DMS79 treated with DMSO at 0.1 percent for 48 hours (cell line): ENCODE measurements at regions not wholly inside any gene's neighbourhood (a gene's known extent, or its start where the extent isn't known, plus 50 kb on each side); places are given as distances from the start of the nearest gene placed in this dataset.

Experiments used
- DNase-seq: peaks from one replicate; lab custom pipeline; 2025; lab: John Stamatoyannopoulos, UW

DNA sequence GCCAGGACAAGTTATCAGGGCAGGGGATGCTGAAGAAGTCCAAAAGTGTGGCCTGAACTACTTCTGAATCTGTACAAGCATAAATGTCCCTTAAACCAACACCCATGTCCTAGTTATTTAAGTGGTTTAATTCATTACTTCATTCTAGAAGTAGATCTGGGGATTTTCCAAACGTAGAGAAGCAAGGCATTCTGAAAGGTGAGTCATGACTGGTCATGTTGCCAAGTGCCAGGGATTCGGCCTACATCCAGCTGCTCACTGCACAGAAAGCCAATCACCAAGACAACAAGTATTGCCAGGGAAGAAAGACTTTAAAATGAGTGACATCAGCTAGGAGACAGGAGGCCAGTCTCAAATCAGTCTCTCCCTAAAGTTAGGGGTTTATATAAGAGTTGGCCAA is 396.6 kb downstream of the GABRB3 start:
- DNase-seq = no peak

DNA sequence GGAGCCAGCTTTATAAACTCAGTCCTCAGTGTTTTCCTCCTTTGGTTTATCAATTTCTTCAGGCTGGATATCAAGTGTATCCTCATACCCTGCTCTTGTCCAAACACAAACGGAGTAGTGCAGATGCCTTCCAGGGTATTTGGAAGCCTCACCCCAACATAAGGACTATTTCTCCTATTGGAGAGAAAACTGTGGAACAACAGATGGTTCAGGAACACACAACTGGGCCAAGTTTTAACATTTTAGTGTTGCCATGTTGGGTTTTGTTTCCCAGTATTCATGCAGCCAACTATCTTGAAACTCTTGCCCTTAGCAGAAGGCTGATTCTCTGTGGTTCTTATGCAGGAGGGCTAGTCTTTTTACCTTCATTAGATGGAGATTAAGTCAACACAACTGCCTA is 398.1 kb downstream of the GABRB3 start:
- DNase-seq = no peak

DNA sequence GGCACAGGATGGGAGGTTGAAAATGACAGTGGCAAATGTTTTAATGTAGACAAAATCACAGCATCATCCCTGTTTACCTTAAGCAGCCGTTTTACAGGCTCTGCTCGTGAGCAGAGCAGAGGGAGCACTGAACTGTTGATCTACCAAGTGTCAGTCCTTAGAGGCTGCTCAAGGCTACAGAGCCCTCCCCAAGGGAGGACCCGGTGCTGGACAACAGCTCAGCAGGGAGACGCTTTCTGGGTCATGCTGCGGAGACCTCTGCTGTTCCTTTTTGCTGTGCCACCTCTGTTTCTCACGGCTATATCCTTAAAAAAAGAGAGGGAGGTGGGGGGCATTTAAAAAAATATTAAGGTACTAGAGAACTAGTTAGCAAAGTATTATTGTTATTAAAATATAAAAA is 400.2 kb downstream of the GABRB3 start:
- DNase-seq = no peak

DNA sequence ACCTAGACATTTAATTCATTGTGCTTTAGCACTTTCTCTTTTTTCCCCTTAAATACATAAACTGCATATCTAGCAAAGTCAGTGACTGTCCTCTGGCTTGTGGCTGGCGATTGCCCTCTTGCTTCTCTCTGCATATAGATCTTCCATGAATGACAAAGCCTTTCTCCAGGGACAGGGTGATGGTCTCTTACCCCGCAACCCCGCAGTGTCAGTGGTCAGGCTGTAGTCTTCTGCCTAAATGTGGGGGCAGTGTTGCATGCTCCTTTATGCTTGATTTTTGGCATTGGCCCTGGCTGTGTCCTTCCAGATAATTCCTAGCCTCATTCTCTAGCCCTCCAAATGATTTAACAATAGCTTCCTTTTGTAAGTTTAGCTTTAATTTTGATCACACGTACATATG is 407.8 kb downstream of the GABRB3 start:
- no peak for DNase-seq

DNA sequence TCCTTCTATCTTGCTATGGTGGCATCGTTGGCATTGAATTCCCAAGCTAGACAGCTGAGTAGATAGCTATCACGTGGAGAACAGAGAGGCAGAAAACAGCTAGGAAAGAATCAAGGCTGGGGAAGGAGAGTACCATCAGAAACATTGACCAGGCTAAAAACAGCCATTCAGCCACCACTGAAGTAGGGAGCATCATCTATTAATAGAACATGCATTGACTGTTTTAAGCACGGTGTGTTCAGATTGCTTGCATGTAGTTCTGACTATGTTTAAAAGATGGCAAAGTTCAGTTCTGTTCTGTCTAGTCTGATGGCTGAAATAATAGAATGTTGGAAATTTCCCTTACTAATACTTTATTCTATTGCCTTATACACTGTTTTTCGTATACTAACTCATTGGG is 413.0 kb downstream of the GABRB3 start:
- no peak for DNase-seq

DNA sequence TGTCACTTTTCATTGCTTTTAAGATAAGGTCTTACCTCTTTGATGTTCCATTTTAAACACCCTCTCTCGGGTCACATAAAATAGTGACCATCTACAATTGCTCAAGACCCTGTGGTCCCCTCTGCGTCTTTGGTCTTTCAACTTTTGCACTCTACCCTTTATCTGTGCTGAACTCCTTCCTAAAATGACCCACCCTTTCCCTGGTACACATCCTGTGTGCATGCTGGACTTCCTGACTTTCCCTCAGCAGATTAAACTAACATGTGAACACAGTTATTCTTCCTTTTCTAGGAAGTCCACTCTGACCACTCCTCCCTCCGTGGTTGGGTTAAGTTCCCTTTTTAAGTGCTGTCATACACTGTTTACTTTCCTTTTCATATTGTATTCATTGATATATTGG is 414.2 kb downstream of the GABRB3 start:
- DNase-seq = no peak

DNA sequence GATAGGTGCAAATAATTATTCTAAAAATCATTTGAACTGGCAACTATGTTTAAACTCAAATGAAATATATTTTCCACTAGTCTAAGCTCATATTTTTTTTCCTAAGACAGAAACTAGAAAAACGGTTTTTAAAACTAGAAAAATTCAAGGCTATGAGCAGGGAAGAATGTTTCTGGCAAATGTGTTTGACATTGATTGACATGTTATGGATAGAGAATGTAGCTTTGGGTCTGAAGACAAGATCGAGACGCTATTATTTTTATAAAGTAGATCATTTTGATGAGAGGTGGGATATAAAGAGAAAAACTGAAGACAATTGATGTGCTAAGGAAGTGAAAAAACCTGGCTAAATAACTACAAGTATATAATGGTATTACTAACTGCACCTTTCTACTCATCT is 415.2 kb downstream of the GABRB3 start:
- no peak for DNase-seq

DNA sequence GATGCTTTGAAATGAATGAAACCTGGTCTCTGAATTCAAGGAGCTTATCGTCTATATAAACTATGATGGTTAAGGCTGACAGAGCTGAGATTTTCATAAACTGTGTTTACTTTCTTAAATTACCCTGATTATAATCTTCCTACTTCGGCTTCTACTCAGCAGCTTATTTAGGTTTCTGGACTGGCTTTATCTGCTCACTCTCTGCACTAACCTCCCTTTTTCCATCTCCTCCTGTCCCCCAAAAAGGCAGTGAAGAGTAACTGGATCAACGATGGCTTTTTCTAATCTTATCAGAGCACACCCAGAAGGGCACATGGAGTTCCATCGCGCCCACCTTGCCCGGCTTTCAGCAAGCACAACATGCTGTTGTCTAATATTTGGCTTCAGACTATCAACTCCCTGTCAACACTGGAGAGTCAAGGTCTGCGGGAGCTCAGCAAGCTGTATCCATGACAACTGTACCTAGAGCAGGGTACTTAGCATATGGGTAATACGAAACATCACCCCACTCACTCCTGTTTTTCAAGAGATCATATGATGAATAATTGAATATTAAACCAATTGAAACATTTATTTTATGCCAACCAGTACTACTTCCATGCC is 417.3 kb downstream of the GABRB3 start:
- peak; percentile 64 for DNase-seq

DNA sequence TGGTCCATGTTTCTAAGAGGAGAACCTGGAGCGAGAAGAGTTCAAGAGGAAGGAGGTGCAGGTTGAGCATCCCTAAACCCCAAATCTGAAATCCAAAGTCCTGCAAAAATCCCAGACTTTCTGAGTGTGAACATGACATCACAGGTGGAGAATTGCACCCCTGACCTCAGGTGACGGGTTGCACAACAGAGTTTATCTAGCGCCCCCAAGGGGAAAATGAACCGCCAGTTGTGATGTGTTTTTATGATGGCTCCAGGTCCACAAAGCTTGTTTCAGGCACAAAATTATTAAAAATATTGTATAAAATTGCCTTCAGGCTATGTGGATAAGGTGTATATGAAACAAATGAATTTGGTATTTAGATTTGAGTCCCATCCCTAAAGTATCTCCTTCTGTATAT is 420.0 kb downstream of the GABRB3 start:
- DNase-seq = no peak

DNA sequence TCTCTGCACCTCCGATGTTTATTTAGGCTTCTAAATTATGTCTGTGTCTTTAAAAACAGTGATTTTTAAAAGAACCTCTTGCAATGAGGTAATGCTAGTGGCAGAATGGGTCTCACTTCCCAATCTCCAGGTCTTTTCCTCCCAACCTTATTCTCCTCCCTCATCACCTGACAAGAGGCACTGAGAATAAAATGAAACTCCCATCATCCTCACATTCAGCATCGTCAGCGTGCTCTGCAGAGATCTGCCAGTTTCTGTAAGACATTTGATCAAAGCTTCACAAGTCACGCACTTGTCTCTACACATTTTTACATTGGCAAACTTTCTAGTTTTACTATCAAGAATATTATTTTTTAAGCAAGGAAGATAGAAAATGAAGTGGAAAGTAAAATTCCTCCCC is 420.5 kb downstream of the GABRB3 start:
- DNase-seq = no peak

DNA sequence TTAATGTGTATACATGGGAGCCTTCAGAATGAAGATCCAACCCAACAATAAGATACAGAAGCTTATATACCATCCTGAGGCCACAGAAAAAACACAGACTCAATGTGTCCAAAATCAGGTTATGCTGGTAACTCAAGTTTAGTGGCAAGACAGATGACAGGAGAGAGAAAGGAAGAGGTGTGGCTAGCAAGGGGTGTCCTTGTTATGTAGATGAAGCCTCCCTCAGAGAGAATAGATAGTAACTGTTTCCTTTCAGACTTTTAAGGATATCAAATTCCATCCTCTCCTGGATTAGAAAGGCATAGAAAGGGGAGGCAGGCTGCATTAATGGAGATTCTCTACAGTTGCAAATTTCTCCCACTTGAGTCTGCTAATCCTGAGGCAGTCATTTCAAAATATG is 447.4 kb downstream of the GABRB3 start:
- no peak for DNase-seq

DNA sequence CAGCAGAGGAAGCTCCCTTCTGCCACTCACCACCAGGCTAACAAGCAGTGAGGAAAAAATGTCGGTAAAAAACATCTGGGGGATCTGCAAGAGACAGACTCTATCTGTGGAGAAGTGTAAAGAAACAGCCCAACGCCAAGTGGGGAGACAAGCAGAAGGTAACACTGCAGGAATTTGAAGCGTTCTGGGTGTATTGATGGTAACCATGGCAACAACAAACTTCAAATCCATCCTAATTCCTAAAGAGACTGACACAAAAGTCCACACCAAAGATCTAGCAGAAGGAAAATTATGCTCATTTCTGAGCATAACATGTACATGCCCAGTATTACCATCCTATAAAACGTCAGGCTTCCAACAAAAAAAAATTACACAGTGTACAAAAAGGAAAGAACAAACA is 449.3 kb downstream of the GABRB3 start:
- no peak for DNase-seq

DNA sequence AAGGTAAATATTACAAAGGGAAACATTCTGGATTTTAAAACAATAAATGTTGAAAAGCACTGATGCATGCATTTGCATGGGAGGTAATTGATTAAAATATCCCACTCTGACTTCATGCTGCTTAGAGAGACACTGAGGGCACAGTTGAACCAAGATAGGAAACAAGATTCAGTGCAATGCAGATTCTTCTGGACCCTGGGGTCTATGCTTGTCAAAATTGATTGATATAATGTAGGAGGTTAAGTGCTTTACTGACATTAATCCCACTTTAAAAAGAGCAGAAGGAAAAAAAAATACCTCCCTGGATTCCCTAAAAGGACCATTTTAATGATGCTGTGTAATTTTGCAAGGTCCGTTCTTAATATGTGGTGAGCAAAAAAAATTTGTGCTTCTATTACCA is 454.2 kb downstream of the GABRB3 start:
- DNase-seq = no peak

DNA sequence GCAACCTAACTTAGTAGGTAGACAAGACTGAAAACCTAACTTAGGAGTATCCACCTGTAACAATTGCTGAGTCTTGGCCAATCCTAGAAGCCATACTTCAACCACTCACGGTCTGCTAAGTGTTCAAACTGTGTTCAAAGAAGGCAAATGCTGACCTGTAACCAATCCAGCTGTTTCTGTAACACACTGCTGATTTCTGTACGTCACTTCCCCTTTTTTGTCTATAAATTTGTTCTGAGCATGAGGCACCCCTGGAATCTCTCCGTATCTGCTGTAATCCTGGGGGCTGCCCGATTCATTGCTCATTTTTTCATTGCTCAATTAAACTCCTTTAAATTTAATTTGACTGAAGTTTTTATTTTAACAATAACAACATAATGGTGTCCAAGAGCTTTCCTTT is 451.4 kb upstream of the ATP10A start:
- no peak for DNase-seq

DNA sequence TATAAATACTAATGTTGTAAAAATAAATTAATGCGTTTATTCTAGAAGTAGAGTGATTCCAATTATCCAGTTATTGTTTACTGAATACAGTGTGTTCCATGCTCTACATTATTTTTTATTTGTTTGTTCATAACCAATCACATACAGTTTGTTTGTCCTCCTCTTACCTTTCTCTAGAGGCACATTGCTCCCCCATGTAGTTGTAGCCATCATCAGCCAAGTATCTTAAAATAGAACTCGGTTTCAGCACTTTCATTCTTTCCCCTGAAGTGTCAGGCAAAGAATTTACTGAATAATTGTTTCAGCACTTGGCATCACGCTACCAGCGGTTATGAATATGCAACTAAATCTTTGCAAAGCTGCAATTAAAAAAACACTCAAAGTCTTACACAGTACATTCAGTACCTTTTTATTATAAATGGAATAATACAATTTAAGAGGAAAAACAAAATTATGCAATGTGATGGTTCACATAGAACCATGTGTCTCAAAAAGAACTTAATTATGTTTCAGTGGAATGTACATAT is 448.6 kb upstream of the ATP10A start:
- no peak for DNase-seq

DNA sequence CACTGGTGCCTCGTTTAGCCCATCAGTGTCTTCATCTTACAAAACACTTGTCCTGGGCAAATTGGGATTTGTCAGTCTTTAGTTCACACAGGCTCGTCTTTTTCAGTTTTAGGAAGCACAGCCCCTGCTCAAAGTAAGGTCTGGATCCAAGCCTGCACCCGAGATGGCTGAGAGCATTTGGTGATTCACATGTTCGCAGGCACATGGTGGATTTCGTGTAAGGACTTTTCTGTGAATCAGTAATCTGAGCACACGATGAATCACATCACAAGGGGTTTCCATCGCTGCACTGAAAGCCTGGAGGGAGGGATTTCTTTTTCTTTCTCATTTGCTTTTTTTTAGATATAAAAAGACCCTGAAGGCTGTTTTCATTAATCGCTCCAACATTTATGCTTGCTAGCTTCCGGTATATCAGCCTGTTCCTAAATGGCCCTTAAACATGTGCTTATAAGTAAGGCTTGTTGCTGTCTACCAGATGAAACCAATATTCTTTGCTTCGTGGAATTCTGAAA is 435.6 kb upstream of the ATP10A start:
- DNase-seq = no peak

DNA sequence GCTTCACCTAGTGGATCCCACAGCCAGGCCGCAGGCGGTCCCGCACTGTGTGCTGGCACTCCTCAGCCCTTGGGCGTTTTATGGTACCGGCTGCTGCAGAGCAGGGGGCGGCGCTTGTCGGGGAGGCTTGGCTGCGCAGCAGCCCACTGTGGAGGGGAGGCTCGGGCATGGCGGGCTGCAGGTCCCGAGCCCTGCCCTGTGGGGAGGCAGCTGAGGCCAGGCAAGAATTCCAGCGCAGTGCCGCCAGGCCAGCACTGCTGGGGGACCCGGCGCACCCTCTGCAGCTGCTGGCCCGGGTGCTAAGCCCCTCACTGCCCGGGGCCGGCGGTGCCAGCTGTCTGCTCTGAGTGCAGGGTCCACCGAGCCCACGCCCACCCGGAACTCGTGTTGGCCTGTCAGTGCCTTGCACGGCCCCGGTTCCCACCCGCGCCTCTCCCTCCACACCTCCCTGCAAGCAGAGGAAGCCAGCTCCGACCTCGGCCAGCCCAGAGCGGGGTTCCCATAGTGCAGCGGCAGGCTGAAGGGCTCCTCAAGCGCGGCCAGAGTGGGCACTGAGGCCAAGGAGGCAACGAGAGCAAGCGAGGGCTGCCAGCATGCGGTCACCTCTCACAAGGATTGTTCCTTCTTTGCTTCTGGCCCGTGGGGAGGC is 435.0 kb upstream of the ATP10A start:
- DNase-seq = no peak

DNA sequence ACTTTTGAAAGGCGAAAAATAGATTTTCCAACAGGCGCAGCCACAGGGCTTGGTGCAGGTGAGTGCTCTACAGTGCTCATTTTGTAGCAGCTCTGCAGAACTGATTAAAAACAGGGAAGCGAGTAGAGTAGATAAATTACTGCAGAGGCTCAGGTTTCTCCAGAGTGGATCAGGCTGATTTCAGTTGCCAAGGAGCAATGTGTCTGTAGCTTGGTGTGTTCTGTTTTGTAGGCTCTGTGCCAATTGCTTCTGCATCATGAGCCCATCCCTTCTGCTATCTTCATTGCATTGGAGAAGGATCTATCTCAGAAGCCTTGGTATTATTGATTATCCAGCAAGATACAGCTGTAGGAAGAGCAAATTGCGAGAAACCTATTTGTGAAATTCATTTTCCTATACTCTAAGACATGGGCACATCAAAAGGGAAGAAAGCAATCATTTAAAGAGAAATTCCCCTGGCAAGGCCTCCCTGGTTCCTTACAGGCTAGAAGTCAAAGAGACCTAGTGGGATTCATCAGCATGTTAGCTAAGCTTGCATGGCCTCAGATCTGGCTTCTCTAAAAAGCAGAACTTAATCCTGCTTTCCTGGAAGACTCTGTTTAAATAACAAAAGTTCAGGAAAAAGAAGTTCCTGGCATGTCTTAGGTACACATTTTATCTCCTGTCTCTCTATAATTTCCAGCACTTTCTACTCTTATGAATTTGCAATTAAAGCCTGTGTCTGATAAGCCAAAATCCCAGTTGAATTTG is 432.4 kb upstream of the ATP10A start:
- DNase-seq = peak; percentile 42

DNA sequence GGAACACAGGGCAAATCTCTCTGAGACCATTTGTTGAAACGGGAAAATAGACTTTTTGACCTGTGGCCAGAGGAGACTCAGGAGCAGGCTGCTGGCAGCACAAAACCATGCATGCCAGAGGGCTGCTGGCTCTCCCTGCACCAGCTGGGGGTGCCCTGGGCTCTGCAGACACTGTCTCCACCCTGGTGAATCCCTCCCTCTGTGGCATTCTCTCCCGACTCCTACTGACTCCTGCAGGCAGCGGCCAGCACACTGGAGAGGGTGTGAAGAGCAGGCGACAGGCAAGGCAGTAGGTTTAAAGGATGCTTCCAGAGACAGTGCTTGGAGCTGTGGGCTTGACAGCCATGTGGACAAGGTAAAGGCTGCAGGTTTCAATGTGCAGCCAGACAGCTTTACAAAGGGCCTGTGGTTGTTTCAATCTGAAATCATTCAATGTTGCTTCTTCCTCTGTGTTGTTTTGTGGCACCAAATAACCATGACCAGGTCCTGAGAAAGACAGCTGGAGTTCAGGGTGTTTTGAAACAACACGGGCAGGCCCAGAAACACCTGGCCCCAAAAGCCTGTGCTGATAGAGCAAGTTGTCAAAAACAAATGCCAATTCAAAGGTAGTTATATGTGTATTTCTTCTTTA is 431.0 kb upstream of the ATP10A start:
- DNase-seq = no peak

DNA sequence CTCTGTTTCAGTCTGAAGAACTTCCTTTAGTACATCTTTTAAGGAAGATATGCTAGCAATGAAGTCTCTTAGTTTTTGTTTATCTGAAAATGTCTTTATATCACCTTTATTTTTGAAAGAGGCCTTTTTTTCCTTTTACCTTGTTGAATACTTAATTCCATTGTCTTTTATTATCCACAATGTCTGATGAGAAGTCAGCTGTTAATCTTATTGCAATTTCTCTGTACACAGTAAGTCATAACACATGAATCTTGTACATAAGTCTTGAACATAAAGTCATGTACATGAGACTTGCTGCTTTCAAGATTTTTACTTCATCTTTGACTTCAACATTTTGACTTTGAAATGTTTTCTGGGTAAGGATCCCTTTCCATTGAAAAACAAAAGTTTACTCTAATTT is 424.3 kb upstream of the ATP10A start:
- DNase-seq = no peak

DNA sequence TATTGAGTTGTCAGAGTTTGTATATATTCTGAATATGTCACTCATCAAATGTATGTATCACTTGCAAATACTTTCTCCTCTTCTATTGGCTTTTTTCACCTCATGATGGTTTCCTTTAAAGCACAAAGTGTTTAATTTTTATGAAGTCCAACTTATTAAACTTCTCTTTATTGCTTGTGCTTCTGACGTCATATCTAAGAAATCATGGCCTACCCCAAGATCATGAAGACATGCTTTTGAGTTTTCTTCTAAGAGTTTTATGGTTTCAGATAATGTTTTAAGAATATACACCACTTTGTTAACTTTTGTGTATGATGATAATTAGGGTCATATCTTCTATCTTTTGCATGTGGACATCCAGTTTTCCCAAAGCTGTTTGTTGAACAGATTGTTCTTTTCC is 417.2 kb upstream of the ATP10A start:
- DNase-seq = no peak

DNA sequence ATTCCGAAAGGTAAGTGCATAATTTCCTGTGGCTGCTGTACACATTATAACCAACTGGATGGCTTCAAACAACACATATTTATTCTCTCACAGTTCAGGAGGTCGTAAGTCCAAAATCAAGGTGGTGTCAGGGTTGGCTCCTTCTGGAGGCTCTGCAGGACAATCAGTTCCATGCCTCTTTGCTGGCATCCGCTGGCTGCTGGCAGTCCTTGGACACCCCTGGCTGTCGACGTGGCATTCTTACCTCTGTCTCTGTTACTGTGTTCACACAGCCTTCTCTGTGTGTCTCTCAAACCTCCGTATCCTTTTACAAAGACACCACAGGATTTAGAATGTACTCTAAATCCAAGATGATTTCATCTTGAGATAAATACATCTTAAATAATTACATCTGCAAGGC is 398.8 kb upstream of the ATP10A start:
- DNase-seq = no peak

DNA sequence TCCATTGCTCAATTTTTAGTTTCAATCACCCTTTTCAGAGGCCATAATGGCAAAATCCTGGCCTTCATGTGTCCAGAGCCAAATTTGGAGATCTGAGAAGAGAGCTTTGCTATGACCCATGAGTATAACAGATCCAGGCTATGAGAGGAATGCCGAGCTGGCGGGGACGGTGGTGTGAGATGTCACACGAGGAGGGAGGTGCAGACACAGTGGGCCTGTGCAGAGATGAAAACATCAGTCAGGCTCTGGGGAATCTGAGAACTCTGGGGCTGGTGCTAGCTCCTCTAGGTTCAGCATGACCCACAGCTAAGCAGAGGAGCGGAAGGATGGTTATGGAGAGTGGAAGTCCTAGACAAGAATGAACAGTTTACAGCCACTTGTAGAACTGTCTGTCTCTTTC is 398.3 kb upstream of the ATP10A start:
- no peak for DNase-seq
